GM12878 (cell line): ENCODE measurements at regions not wholly inside any gene's neighbourhood (a gene's known extent, or its start where the extent isn't known, plus 50 kb on each side); places are given as distances from the start of the nearest gene placed in this dataset.

Source experiments
- ATAC-seq: fragments of 200-7000 bp; cut with Tn5 transposase; 3 replicates; pipeline ENCODE4 v1.9.1; 2020; ENCODE audit warnings: mild to moderate bottlenecking, moderate library complexity
- BruUV-seq: library from RNA; stranded (reverse); fragments of 400-500 nt; replicated peaks from 2 replicates; lab custom pipeline; 2021; lab: Mats Ljungman, UMichigan
- CTCF ChIA-PET: fragments of 300-600 bp; sonication (Branson Sonifier 250); formaldehyde crosslinking; extraction: SDS; loops from one replicate; lab custom pipeline; 2021; ENCODE audit warnings: inconsistent platforms; lab: Yijun Ruan, JAX
- POLR2A ChIA-PET: fragments of 350-600 bp; formaldehyde crosslinking; extraction: SDS; loops from one replicate; lab custom pipeline; 2021; ENCODE audit warnings: inconsistent platforms; lab: Charles Lee
- RAD21 ChIA-PET: fragments of 300-600 bp; sonication (Branson Sonifier 250); formaldehyde crosslinking; loops from one replicate; lab custom pipeline; 2023; ENCODE audit warnings: antibody characterized with exemption; ENCODE audit not compliant: unreplicated experiment; lab: Charles Lee
- SMC1A ChIA-PET: fragments of 300-600 bp; sonication (Branson Sonifier 250); formaldehyde crosslinking; loops from one replicate; lab custom pipeline; 2023; ENCODE audit not compliant: unreplicated experiment, uncharacterized antibody; lab: Charles Lee
- DNase-seq: peaks from one replicate; pipeline ENCODE4 v3.0.0-alpha.2; 2011; ENCODE audit warnings: low read depth, low spot score
- FAIRE-seq: peaks from 3 replicates; lab custom pipeline; 2011; peaks lifted over from hg19 to GRCh38; lab: Jason Lieb, UNC
- H2AFZ ChIP-seq: 2 replicates; pipeline ENCODE4 v1.6.0; 2011; ENCODE audit warnings: low read depth, low read length, control low read depth; ENCODE audit not compliant: control insufficient read depth
- H3K27ac ChIP-seq: 2 replicates; pipeline ENCODE4 v1.5.1; 2011; ENCODE audit warnings: control low read depth; ENCODE audit not compliant: control insufficient read depth, insufficient read depth
- H3K27me3 ChIP-seq, 2 experiments: replicated peaks in 1 of 2; 2 replicates each; pipeline versions ENCODE4 v1.6.0 to v1.6.1; 2011; ENCODE audit warnings: low read length in 1 of 2; ENCODE audit not compliant: control insufficient read depth in 2 of 2, insufficient read depth in 2 of 2
- H3K36me3 ChIP-seq, 2 experiments: 2 replicates each; pipeline ENCODE4 v1.5.1; 2011; ENCODE audit warnings: low read length in 1 of 2; ENCODE audit not compliant: control insufficient read depth in 2 of 2, insufficient read depth in 2 of 2
- H3K4me1 ChIP-seq: 2 replicates; pipeline ENCODE4 v1.6.1; 2011; ENCODE audit warnings: mild to moderate bottlenecking, low read length, moderate library complexity, mixed read lengths; ENCODE audit not compliant: control insufficient read depth, insufficient read depth
- H3K4me2 ChIP-seq: 2 replicates; pipeline ENCODE4 v1.6.0; 2011; ENCODE audit warnings: control low read depth; ENCODE audit not compliant: control insufficient read depth, insufficient read depth
- H3K4me3 ChIP-seq: fragments of 200-600 bp; sonication (generic); 2 replicates; pipeline ENCODE4 v1.5.1; 2016
- H3K79me2 ChIP-seq: 2 replicates; pipeline ENCODE4 v1.6.0; 2011; ENCODE audit warnings: low read length; ENCODE audit not compliant: control insufficient read depth, insufficient read depth
- H3K9ac ChIP-seq: 2 replicates; pipeline ENCODE4 v1.8.0; 2011; ENCODE audit warnings: low read length, control low read depth, mixed read lengths; ENCODE audit not compliant: control insufficient read depth, insufficient read depth
- H3K9me3 ChIP-seq: replicated peaks from 3 replicates; pipeline ENCODE4 v1.5.1; 2011; ENCODE audit warnings: mild to moderate bottlenecking, low read length; ENCODE audit not compliant: control insufficient read depth, insufficient read depth
- H4K20me1 ChIP-seq: 2 replicates; pipeline ENCODE4 v1.6.0; 2011; ENCODE audit not compliant: control insufficient read depth, insufficient read depth
- BCL11A ChIP-seq: IDR thresholded peaks from 2 replicates; pipeline ENCODE4 v1.6.1; 2011; ENCODE audit warnings: low read depth, low read length
- BHLHE40 ChIP-seq, 2 experiments: fragments of 450-650 bp in 1 of 2; IDR thresholded peaks; 2 replicates each; pipeline ENCODE4 v1.6.1; 2011 to 2017; ENCODE audit warnings: low read depth in 2 of 2, borderline replicate concordance in 1 of 2, improper control_type of control experiment in 1 of 2, low read length in 1 of 2, mild to moderate bottlenecking in 1 of 2
- BRCA1 ChIP-seq: IDR thresholded peaks from 2 replicates; pipeline ENCODE4 v1.6.1; 2011; ENCODE audit warnings: low read depth, low read length, improper control_type of control experiment
- CHD4 ChIP-seq: fragments of 200-600 bp; sonication (generic); IDR thresholded peaks from 2 replicates; pipeline ENCODE4 v1.6.1; 2016; ENCODE audit warnings: mild to moderate bottlenecking
- ESRRA ChIP-seq: IDR thresholded peaks from 2 replicates; pipeline ENCODE4 v1.6.1; 2012; ENCODE audit warnings: mild to moderate bottlenecking, low read length, improper control_type of control experiment
- FOS ChIP-seq: IDR thresholded peaks from 3 replicates; pipeline ENCODE4 v1.6.1; 2011; ENCODE audit warnings: borderline replicate concordance; ENCODE audit not compliant: insufficient read length; ENCODE audit errors: extremely low read depth
- GATAD2B ChIP-seq: fragments of 450-650 bp; conservative IDR thresholded peaks from 2 replicates; pipeline ENCODE4 v1.6.1; 2017; ENCODE audit warnings: low read depth, mild to moderate bottlenecking, moderate library complexity
- IRF3 ChIP-seq: fragments of 450-650 bp; IDR thresholded peaks from 2 replicates; pipeline ENCODE4 v1.6.1; 2014; ENCODE audit warnings: mild to moderate bottlenecking
- KDM1A ChIP-seq: fragments of 200-600 bp; sonication (generic); IDR thresholded peaks from 2 replicates; pipeline ENCODE4 v1.6.1; 2016; ENCODE audit warnings: borderline replicate concordance
- MLLT1 ChIP-seq: fragments of 450-650 bp; IDR thresholded peaks from 2 replicates; pipeline ENCODE4 v1.6.1; 2016; ENCODE audit warnings: mild to moderate bottlenecking
- NFIC ChIP-seq: IDR thresholded peaks from 2 replicates; pipeline ENCODE4 v1.6.1; 2012; ENCODE audit warnings: low read depth, mild to moderate bottlenecking, inconsistent platforms, low read length, moderate library complexity
- NR2C2 ChIP-seq: IDR thresholded peaks from 2 replicates; pipeline ENCODE4 v1.6.1; 2011; ENCODE audit warnings: borderline replicate concordance, low read depth; ENCODE audit not compliant: control insufficient read depth, insufficient read length
- PML ChIP-seq: IDR thresholded peaks from 2 replicates; pipeline ENCODE4 v1.6.1; 2012; ENCODE audit warnings: low read length, inconsistent platforms
- RBBP5 ChIP-seq: fragments of 200-600 bp; sonication (generic); conservative IDR thresholded peaks from 2 replicates; pipeline ENCODE4 v1.6.1; 2016
- RELA ChIP-seq: fragments of 450-650 bp; IDR thresholded peaks from 2 replicates; pipeline ENCODE4 v1.8.0; 2014; ENCODE audit warnings: borderline replicate concordance; ENCODE audit not compliant: partially characterized antibody
- RELB ChIP-seq: fragments of 450-650 bp; IDR thresholded peaks from 2 replicates; pipeline ENCODE4 v1.6.1; 2017; ENCODE audit warnings: low read depth, mild to moderate bottlenecking, moderate library complexity
- SMAD1 ChIP-seq: fragments of 450-650 bp; IDR thresholded peaks from 2 replicates; pipeline ENCODE4 v1.6.1; 2018; ENCODE audit warnings: mild to moderate bottlenecking, low read depth; ENCODE audit not compliant: partially characterized antibody
- TARDBP ChIP-seq: IDR thresholded peaks from 2 replicates; pipeline ENCODE4 v1.6.1; 2016; ENCODE audit warnings: borderline replicate concordance
- USF1 ChIP-seq: IDR thresholded peaks from 2 replicates; pipeline ENCODE4 v1.6.1; 2011; ENCODE audit warnings: borderline replicate concordance, low read depth, mild to moderate bottlenecking, moderate library complexity, mixed read lengths, low read length; ENCODE audit not compliant: insufficient read depth; ENCODE audit errors: extremely low read length
- YBX1 ChIP-seq: fragments of 450-650 bp; IDR thresholded peaks from 2 replicates; pipeline ENCODE4 v1.6.1; 2016; ENCODE audit warnings: antibody characterized with exemption
- ZNF274 ChIP-seq: IDR thresholded peaks from one replicate; pipeline ENCODE4 v1.8.0; 2011; ENCODE audit not compliant: insufficient read length, insufficient read depth
- WGBS: methylation state at CpG from one replicate; pipeline ENCODE4 v1.1.6; 2016; ENCODE audit warnings: low lambda C conversion rate; ENCODE audit not compliant: insufficient replicate concordance, insufficient coverage; ENCODE audit errors: missing lambda C conversion rate; 5-methylcytosine and 5-hydroxymethylcytosine counted together
- in situ Hi-C: fragments of 300-500 bp; cut with MboI; formaldehyde crosslinking; loops from 9 replicates; pipeline ENCODE4 v1.14.3; 2018; ENCODE audit warnings: mixed read lengths
- intact Hi-C: fragments of 100-400 bp; cut with micrococcal nuclease; formaldehyde crosslinking; loops from one replicate; pipeline ENCODE4 v1.14.2; 2022; ENCODE audit not compliant: unreplicated experiment

- no peak for TF ChIP-seq RELB
Measured at GRCh38 chr15:72919936-72920465, 132.3 kb upstream of the NEO1 start (continued).

GRCh38 chr15:72916897-72917296 lies 133.3 kb upstream of the ADPGK start:
- CTCF ChIA-PET = no interaction called here
- no peaks in the 10 kb centered on the region for H3K79me2 ChIP-seq
- DNase-seq = no peak
- no peaks in the 10 kb centered on the region for H3K4me1 ChIP-seq
- H3K27ac ChIP-seq = no peak overlapping the region
- no peak overlapping the region for H3K4me3 ChIP-seq
- TF ChIP-seq PML (no peak), USF1 (no peak), BHLHE40 (IDR thresholded peaks at IDR 0.05; ENCODE audit: borderline replicate concordance in 1 of 2, low read depth in 2 of 2, low read length in 1 of 2) (no peak), NR2C2 (no peak), RELA (no peak), KDM1A (no peak), SMAD1 (no peak), NFIC (no peak), FOS (no peak), MLLT1 (no peak), IRF3 (no peak), ZNF274 (no peak), GATAD2B (no peak), BCL11A (no peak), YBX1 (no peak), BRCA1 (no peak), RBBP5 (no peak), CHD4 (no peak), ESRRA (no peak), TARDBP (no peak)
- TF ChIP-seq, all 136 proteins: peak for 0
- FAIRE-seq = no peak
- WGBS = 15% methylated on average over 2 of the region's 2 CpGs
- no peak overlapping the region for H3K4me2 ChIP-seq
- SMC1A ChIA-PET = no interaction called here
- RAD21 ChIA-PET = no interaction called here
- no peak for ATAC-seq
- no peaks in the 10 kb centered on the region for H3K36me3 ChIP-seq
- intact Hi-C loops = no loop called here
- in situ Hi-C loops = no loop called here
- BruUV-seq = no TSS peak
- H3K9me3 ChIP-seq = no peaks in the 10 kb centered on the region
- H3K27me3 ChIP-seq = no peaks in the 10 kb centered on the region
- H2AFZ ChIP-seq = no peak overlapping the region
- H3K9ac ChIP-seq = no peak overlapping the region
- H4K20me1 ChIP-seq = no peaks in the 10 kb centered on the region
- POLR2A ChIA-PET = no interaction called here
